SK-N-MC (cell line): ENCODE measurements at regions not wholly inside any gene's neighbourhood (a gene's known extent, or its start where the extent isn't known, plus 50 kb on each side); places are given as distances from the start of the nearest gene placed in this dataset.

Experiments
- EZH2 ChIP-seq: fragments of 200-600 bp; sonication (generic); IDR thresholded peaks from one replicate; pipeline ENCODE4 v1.6.1; 2017; ENCODE audit warnings: antibody characterized with exemption
- POLR2AphosphoS5 ChIP-seq: IDR thresholded peaks from 2 replicates; pipeline ENCODE4 v1.6.1; 2012; ENCODE audit warnings: mild to moderate bottlenecking, low read depth, low read length, borderline replicate concordance

GRCh38 chr17:79215631-79216030, 141.0 kb downstream of the ENGASE start:
- TF ChIP-seq EZH2 (no peak), POLR2AphosphoS5 (no peak)
